SKM-1 (cell line): ENCODE measurements at regions not wholly inside any gene's neighbourhood (a gene's known extent, or its start where the extent isn't known, plus 50 kb on each side); places are given as distances from the start of the nearest gene placed in this dataset.
A peak's percentile ranks its signal among the peaks of the same experiment; 100 is the strongest.
"Not testable (repeated sequence)": the region's sequence is repeated elsewhere in the genome, so short reads cannot be mapped to it uniquely, and the experiment has no call there.

Experiments
- DNase-seq: peaks from one replicate; lab custom pipeline; 2025; ENCODE audit not compliant: unreplicated experiment; lab: John Stamatoyannopoulos, UW

DNA sequence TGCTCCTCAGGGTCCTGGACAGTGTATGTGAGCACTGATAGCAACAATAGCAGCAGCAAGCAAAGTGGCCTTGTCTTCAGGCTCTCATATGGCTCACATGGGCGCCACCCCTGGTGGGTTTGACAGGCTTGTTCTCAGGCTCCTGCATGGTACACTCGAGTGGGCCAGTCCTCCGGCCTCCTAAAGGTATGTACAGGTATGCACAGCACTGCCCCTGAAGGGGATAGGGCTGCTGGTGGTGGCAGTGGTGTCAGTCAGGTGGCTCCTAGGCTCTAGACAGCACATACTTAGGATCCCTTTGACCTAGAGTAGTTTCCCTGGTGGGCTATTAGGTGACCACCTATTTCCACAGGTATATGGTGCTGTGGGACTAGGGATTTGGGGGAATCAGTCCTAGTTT lies 79.8 kb downstream of the LGALS9B start:
- DNase-seq = not testable (repeated sequence)

GRCh38 chr17:20381358-20382300 lies 85.7 kb downstream of the LGALS9B start:
- peak; percentile 2 for DNase-seq

- DNase-seq = not testable (repeated sequence)
Observed at GRCh38 chr17:20380625-20381024, 86.7 kb downstream of the LGALS9B start.

DNA sequence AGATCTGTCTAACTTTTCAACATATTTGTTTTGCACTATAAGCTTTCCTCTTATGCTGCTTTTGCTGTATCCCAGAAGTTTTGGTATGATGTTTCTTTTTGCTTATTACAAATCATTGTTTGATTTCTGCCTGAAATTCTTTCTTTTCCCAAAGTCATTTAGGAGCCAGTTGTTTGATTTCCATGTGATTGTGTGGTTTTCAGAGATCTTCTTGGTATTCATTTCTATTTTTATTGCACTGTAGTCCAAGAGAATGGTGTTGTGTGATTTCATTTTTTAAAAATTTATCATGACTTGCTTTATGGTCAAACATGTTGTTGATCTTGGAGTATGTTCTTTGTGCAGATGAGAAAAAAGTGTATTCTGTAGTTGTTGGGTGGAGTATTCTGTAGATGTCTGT lies 88.1 kb downstream of the LGALS9B start:
- not testable (repeated sequence) for DNase-seq

- DNase-seq = not testable (repeated sequence)
Observed at GRCh38 chr17:20376642-20377041, 90.7 kb downstream of the LGALS9B start.

- DNase-seq = not testable (repeated sequence)
Observed at GRCh38 chr17:20375745-20376144, 91.6 kb downstream of the LGALS9B start.
